ENCODE measurements at regions not wholly inside any gene's neighbourhood (a gene's known extent, or its start where the extent isn't known, plus 50 kb on each side); places are given as distances from the start of the nearest gene placed in this dataset.

DNA sequence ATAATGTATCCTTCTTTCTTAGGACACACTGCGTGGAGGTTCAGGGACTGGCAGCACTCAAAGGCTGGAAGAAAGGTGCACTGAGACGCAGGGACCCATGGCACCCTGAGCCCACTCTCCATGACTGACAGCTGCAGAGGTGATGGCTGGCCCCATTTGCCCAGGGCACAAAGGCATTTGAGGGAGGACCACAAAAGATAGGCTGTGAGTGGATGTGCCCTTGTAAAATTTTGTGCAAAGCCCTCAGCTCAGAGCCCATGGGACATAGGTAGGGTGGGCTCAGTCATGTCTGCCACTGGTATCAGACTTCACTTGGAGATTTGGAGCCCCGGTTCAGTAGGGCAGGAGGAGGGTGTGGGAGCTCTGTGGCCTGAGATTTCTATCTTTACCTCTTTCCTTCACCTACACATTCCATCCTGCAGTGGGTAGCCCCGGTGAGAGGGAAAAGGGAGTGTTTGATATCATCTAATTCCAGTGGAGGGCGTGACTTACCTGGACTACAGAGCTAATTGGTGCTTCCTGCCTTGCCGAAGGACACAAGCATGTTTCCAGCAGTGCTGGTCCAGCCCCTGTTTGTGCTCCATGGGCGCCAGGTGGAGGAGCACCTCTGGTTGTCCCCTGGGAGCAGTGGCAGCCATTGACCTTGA is 312.2 kb downstream of the EN1 start:
- TF ChIP-seq SREBF2 (IDR thresholded peaks at IDR 0.05) (no peak), RFX5 (IDR thresholded peaks at IDR 0.05) (no peak), CEBPB (IDR thresholded peaks at IDR 0.05) (no peak), BHLHE40 (IDR thresholded peaks at IDR 0.05; ENCODE audit: low read depth, low read length) (no peak), JUN (IDR thresholded peaks at IDR 0.05) (no peak), KDM5A (IDR thresholded peaks at IDR 0.05) (no peak)
- TF ChIP-seq, protein P1, sequence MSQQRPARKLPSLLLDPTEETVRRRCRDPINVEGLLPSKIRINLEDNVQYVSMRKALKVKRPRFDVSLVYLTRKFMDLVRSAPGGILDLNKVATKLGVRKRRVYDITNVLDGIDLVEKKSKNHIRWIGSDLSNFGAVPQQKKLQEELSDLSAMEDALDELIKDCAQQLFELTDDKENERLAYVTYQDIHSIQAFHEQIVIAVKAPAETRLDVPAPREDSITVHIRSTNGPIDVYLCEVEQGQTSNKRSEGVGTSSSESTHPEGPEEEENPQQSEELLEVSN (IDR thresholded peaks at IDR 0.05; ENCODE audit: borderline replicate concordance, low read depth): no peak
- TF ChIP-seq, protein P2, sequence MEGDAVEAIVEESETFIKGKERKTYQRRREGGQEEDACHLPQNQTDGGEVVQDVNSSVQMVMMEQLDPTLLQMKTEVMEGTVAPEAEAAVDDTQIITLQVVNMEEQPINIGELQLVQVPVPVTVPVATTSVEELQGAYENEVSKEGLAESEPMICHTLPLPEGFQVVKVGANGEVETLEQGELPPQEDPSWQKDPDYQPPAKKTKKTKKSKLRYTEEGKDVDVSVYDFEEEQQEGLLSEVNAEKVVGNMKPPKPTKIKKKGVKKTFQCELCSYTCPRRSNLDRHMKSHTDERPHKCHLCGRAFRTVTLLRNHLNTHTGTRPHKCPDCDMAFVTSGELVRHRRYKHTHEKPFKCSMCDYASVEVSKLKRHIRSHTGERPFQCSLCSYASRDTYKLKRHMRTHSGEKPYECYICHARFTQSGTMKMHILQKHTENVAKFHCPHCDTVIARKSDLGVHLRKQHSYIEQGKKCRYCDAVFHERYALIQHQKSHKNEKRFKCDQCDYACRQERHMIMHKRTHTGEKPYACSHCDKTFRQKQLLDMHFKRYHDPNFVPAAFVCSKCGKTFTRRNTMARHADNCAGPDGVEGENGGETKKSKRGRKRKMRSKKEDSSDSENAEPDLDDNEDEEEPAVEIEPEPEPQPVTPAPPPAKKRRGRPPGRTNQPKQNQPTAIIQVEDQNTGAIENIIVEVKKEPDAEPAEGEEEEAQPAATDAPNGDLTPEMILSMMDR (IDR thresholded peaks at IDR 0.05): no peak
- TF ChIP-seq, protein P3, sequence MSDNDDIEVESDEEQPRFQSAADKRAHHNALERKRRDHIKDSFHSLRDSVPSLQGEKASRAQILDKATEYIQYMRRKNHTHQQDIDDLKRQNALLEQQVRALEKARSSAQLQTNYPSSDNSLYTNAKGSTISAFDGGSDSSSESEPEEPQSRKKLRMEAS (IDR thresholded peaks at IDR 0.05): no peak
- TF ChIP-seq, protein P4, sequence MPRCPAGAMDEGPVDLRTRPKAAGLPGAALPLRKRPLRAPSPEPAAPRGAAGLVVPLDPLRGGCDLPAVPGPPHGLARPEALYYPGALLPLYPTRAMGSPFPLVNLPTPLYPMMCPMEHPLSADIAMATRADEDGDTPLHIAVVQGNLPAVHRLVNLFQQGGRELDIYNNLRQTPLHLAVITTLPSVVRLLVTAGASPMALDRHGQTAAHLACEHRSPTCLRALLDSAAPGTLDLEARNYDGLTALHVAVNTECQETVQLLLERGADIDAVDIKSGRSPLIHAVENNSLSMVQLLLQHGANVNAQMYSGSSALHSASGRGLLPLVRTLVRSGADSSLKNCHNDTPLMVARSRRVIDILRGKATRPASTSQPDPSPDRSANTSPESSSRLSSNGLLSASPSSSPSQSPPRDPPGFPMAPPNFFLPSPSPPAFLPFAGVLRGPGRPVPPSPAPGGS (IDR thresholded peaks at IDR 0.05): no peak
